IPS-18a (cell line): ENCODE measurements at regions not wholly inside any gene's neighbourhood (a gene's known extent, or its start where the extent isn't known, plus 50 kb on each side); places are given as distances from the start of the nearest gene placed in this dataset.
"Not testable (repeated sequence)": the region's sequence is repeated elsewhere in the genome, so short reads cannot be mapped to it uniquely, and the experiment has no call there.

Experiments used
- H3K27ac ChIP-seq: one replicate; pipeline ENCODE4 v1.5.1; 2013; ENCODE audit warnings: low read length
- H3K27me3 ChIP-seq: one replicate; pipeline ENCODE4 v1.6.1; 2013; ENCODE audit warnings: mild to moderate bottlenecking, low read length; ENCODE audit not compliant: control insufficient read depth, insufficient read depth
- H3K36me3 ChIP-seq: one replicate; pipeline ENCODE4 v1.6.1; 2013; ENCODE audit warnings: low read depth, low read length; ENCODE audit not compliant: control insufficient read depth
- H3K4me1 ChIP-seq: one replicate; pipeline ENCODE4 v1.6.1; 2013; ENCODE audit warnings: low read depth, low read length; ENCODE audit not compliant: control insufficient read depth
- H3K4me3 ChIP-seq: one replicate; pipeline ENCODE4 v1.5.1; 2013; ENCODE audit warnings: low read length
- H3K9ac ChIP-seq: one replicate; pipeline ENCODE4 v1.6.1; 2013; ENCODE audit warnings: mild to moderate bottlenecking, low read length, moderate library complexity
- H3K9me3 ChIP-seq: one replicate; pipeline ENCODE4 v1.6.1; 2013; ENCODE audit warnings: low read depth, low read length; ENCODE audit not compliant: control insufficient read depth

DNA sequence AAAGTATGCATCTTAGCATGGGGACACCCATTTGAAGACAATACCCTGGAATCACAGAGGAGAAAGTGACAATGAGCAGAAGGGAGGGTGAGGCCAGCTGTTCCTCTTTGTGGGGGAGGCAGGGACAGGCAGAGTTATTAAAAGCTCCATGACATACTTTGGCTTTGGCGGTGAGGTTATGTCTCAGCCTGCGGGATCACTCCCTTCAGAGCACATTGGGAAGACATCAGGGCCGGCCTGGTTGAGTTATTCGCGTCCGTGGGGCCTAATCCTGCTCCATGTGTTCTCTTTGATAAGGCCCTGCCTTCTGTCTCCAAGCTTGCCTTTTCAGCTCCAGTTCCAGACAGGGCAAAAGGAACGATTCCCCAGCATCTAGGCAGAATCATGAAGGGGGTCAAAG, 98.8 kb upstream of the NTF3 start:
- Histone ChIP-seq H3K9me3 (no peaks in the 10 kb centered on the region), H3K4me1 (peaks cover 23% of the 10 kb centered on the region), H3K36me3 (no peaks in the 10 kb centered on the region), H3K27ac (no peak overlapping the region), H3K27me3 (no peaks in the 10 kb centered on the region), H3K9ac (no peak overlapping the region), H3K4me3 (no peak overlapping the region)

DNA sequence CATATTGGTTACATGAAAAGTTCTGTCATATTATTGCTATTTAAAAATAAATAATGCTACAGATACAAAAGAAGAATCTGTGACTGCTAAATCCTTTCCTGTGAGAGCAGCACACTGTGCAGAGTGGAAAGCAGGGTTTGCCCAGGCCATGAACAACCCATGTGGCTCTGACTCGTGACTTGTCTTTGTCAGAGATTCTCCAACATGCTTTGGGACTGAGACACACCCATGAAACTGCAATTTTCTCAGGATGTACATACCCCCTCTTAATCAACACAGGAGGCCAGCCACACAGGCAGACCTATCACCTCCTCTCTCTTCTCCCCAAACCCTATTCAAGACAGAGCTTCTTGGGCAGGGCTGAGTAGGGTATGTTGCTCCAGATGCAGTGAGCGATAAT, 96.8 kb upstream of the NTF3 start:
- peaks cover 7% of the 10 kb centered on the region for H3K4me1 ChIP-seq
- H3K27me3 ChIP-seq = no peaks in the 10 kb centered on the region
- no peaks in the 10 kb centered on the region for H3K9me3 ChIP-seq
- no peak overlapping the region for H3K4me3 ChIP-seq
- no peak overlapping the region for H3K27ac ChIP-seq
- H3K36me3 ChIP-seq = no peaks in the 10 kb centered on the region
- H3K9ac ChIP-seq = no peak overlapping the region

DNA sequence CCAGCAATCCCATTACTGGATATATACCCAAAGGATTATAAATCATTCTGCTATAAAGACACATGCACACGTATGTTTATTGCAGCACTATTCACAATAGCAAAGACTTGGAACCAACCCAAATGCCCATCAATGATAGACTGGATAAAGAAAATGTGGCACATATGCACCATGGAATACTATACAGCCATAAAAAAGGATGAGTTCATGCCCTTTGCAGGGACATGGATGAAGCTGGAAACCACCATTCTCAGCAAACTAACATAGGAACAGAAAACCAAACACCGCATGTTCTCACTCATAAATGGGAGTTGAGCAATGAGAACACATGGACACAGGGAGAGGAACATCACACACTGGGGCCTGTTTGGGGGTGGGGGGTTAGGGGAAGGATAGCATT, 90.8 kb upstream of the NTF3 start:
- H3K27me3 ChIP-seq, H3K27ac ChIP-seq, H3K9me3 ChIP-seq, H3K9ac ChIP-seq, H3K4me1 ChIP-seq, H3K4me3 ChIP-seq, H3K36me3 ChIP-seq: not testable (repeated sequence)

DNA sequence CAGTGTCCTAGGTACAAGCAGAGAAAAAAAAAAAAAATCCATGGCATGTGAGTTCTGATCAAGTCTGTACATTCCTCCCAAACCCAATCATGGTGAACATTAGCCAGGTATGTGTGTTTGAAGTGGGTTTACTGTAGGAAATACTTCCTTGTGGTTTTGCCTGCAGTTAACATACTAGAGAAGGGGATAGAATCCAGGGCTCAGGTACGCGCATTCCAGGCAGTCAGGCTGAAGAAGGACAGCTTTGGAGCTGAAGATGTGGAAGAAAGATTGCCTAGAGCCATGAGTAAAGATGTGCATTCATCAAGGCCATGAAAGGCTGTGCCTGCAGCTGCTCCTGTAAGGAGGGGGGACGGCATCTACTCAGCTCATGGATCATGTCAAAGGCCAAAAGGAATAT, 88.2 kb upstream of the NTF3 start:
- Histone ChIP-seq H3K9ac (no peak overlapping the region), H3K36me3 (no peaks in the 10 kb centered on the region), H3K4me3 (no peak overlapping the region), H3K4me1 (no peaks in the 10 kb centered on the region), H3K9me3 (no peaks in the 10 kb centered on the region), H3K27me3 (no peaks in the 10 kb centered on the region), H3K27ac (no peak overlapping the region)

DNA sequence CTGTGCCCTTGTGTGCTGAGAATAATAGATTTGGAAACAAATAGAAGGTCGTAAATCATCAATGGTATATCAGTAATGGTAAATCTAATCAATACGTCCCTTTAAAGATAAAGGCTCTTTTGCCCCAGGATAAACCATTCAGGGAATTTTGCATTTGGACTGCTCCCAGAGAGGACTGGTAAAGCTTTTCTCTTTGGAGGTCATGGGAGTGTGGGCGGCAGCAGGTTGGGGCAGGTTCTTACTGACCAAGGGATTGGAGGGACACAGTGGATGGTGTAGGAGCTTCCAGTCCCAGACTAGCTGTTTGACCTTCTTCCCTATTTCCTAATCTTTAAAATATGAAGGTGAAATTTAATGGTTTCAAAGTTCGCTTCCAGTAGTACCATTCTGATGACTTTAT, 87.8 kb upstream of the NTF3 start:
- Histone ChIP-seq H3K4me1 (no peaks in the 10 kb centered on the region), H3K9me3 (no peaks in the 10 kb centered on the region), H3K27ac (no peak overlapping the region), H3K36me3 (no peaks in the 10 kb centered on the region), H3K9ac (no peak overlapping the region), H3K27me3 (no peaks in the 10 kb centered on the region), H3K4me3 (no peak overlapping the region)

DNA sequence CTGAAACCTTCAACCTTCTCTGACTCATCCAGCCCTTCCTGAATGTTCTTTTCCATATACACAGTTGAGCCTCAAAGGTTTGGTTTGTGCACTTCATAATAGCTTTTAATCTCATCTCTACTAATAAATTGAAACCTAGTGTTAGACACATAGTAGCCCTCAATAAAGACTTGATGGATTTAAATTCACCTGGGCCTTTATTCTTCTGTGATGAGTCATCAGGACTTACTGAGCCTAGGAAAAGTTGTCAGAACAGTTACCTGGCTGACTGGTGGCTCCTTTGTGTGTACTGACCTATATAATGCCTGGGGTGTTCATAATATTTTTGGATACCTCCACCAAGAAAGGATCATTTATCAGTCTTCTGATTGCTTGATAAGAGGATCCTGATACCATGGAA, 86.4 kb upstream of the NTF3 start:
- H3K4me3 ChIP-seq = no peak overlapping the region
- no peaks in the 10 kb centered on the region for H3K9me3 ChIP-seq
- H3K27me3 ChIP-seq = no peaks in the 10 kb centered on the region
- no peak overlapping the region for H3K9ac ChIP-seq
- H3K4me1 ChIP-seq = no peaks in the 10 kb centered on the region
- H3K27ac ChIP-seq = no peak overlapping the region
- H3K36me3 ChIP-seq = no peaks in the 10 kb centered on the region

DNA sequence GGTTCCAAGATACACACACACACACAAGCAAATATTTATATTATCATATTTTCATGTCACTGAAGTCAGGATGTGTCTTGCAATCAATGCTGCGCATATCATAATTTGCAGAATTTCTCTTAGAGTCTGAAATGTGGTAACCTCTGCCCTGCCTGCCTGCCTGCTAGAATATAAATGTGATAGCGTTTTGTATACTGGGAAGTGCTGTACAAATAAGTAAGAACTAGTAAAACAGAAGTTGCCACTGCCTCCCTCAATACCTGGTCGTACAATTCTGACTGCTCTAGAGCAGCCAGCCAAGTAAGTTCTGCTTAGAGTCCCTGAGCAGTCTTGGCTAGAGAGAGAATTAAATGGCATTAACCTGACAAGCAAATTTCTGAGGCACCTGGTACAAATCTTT, 83.9 kb upstream of the NTF3 start:
- no peaks in the 10 kb centered on the region for H3K27me3 ChIP-seq
- no peak overlapping the region for H3K9ac ChIP-seq
- H3K4me1 ChIP-seq = no peaks in the 10 kb centered on the region
- H3K4me3 ChIP-seq = no peak overlapping the region
- H3K9me3 ChIP-seq = no peaks in the 10 kb centered on the region
- H3K36me3 ChIP-seq = no peaks in the 10 kb centered on the region
- no peak overlapping the region for H3K27ac ChIP-seq

DNA sequence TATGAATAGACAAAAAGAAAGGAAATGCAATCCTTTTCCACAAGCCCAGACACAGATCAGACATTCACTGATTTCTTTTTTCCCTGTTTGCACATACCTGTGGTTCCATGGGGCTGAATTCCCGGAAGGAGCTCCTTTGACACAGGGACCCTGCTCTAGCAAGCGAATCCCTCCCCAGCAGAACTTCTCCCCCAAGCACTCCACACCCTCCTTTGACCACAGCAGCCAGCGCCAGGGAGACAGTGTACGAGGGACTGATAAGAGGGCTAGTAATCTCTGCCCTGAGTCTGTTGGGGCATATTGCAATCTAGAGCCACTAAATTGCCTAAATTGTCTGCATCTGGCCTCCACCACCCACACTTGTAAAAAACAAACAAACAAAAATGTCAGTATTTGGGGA, 83.4 kb upstream of the NTF3 start:
- no peak overlapping the region for H3K9ac ChIP-seq
- H3K27ac ChIP-seq = no peak overlapping the region
- H3K27me3 ChIP-seq = no peaks in the 10 kb centered on the region

DNA sequence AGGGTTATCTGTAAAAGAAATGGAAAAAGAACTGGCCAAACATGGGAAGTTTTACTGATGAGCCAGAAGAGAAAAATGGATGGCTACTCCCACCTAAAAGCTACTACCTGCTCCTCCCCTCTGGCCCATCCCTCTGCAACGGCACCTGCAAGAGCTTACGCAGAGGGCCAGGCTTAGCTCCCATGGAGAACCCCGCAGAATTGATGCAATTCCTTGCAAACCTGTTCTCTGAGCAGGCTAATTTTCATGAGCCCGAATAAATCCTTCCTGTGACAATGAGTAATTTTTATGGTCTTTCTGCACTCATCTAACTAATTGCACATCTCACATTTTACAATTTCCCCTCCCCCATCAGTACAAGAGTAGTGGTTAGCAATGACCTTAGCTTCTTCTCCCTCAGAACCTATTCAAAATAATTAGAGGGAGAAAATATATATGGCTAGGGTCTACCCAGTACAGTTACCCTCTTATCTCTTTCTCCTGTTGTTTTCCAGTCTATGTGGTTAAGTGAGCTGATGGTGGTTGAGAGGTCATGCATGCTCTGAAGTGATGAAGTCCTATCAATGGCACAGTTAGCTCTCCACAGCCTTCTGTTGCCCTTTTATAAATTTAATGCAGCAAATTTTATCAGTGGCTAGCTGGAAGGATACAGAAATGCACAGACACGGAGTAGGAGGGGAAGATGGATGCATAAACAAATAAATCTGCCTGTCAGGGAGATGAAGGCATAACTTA, 67.7 kb upstream of the NTF3 start:
- Histone ChIP-seq H3K4me1 (no peaks in the 10 kb centered on the region), H3K9me3 (no peaks in the 10 kb centered on the region), H3K27me3 (no peaks in the 10 kb centered on the region), H3K27ac (no peak overlapping the region), H3K9ac (no peak overlapping the region), H3K4me3 (no peak overlapping the region), H3K36me3 (no peaks in the 10 kb centered on the region)

More for the DNA sequence above, 83.4 kb upstream of the NTF3 start:
- Histone ChIP-seq H3K9me3 (no peaks in the 10 kb centered on the region), H3K36me3 (no peaks in the 10 kb centered on the region), H3K4me1 (no peaks in the 10 kb centered on the region), H3K4me3 (no peak overlapping the region)

DNA sequence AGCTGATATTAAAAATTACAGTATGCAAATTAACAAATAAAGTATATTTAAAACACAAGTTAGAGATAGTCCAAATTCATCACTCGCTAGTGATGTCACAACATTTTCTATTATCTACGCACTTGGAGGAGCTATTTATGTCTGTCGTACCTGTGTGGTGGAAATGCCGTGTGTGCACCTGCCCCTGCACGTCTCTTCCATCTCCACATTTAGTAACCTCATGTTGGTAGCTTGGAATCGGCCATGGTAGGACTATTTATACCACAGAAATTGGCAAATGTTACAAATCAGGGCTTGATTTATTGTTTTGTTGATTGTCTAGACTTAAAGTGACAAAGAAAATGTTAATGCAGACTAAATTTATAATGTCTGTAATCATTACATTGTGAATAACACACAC, 62.6 kb upstream of the NTF3 start:
- Histone ChIP-seq H3K36me3 (no peaks in the 10 kb centered on the region), H3K9ac (no peak overlapping the region), H3K27me3 (no peaks in the 10 kb centered on the region), H3K4me1 (peaks cover 7% of the 10 kb centered on the region), H3K9me3 (no peaks in the 10 kb centered on the region), H3K27ac (no peak overlapping the region), H3K4me3 (no peak overlapping the region)

DNA sequence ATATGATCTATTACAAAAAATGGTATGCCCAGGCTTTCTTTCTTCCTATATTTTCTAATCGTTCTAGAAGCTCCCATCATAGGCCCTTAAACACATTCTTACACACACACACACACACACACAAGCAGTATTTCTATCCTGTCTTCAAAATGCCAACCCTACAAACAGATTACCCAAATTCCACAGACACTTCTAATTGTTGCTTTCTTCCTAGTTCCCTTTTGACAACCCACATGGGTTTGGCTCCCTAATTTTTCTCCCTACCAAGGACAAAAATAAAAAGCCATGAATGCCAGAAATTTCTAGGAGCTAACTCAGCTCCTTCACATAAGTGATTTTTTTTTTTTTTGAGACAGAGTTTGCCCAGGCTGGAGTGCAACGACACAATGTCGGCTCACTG, 60.3 kb upstream of the NTF3 start:
- Histone ChIP-seq H3K27ac (no peak overlapping the region), H3K9me3 (no peaks in the 10 kb centered on the region), H3K36me3 (no peaks in the 10 kb centered on the region), H3K4me1 (peaks cover 7% of the 10 kb centered on the region), H3K9ac (no peak overlapping the region), H3K27me3 (no peaks in the 10 kb centered on the region), H3K4me3 (no peak overlapping the region)

DNA sequence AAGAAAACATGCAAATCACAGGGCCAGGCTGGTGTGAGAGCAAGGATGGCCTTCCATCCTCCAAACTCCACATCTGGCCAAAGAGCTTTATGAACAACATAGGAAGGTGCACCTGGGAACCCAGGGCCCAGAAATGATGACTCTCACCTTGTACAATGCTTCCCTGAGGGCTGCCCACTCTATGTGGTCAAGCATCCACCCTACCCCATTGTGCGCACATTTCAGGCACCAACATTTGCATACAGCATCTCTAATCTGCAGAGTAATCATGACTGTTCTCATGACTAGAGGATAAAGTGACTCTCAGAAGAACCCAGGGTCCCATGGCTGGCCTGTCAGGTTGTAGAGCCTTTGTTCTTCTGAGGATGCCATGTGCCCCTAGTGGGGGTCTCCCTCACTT, 57.2 kb upstream of the NTF3 start:
- H3K4me1 ChIP-seq = peaks cover 7% of the 10 kb centered on the region
- no peaks in the 10 kb centered on the region for H3K9me3 ChIP-seq
- H3K9ac ChIP-seq = no peak overlapping the region
- H3K4me3 ChIP-seq = no peak overlapping the region
- no peak overlapping the region for H3K27ac ChIP-seq
- H3K27me3 ChIP-seq = no peaks in the 10 kb centered on the region
- no peaks in the 10 kb centered on the region for H3K36me3 ChIP-seq
